GM18517 (cell line): ENCODE measurements at regions not wholly inside any gene's neighbourhood (a gene's known extent, or its start where the extent isn't known, plus 50 kb on each side); places are given as distances from the start of the nearest gene placed in this dataset.

Experiments
- ATAC-seq: cut with Tn5 transposase; IDR thresholded peaks from one replicate; pipeline ENCODE4 v1.9.1; 2021; ENCODE audit warnings: mild to moderate bottlenecking, moderate library complexity; ENCODE audit not compliant: unreplicated experiment

DNA sequence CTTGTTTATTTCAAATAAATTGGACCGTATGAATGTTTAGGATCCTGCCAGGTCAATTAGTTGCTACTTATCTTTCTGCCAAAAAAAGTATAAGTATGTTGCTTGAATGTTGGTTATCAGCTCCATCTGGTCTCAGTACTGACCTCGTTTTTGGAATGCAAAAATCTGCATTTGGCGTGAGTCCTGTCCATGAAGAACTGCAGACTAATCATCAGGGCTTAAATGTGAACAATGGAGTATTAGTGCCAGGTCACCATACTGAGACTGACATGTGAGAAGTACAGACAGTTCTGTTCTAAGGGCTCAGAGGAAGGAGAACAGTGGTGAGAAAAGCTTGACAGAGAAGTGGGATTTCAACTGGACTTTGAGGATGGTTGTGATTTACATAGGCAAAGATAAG is 393.1 kb upstream of the SLC14A2 start:
- ATAC-seq: no peak

DNA sequence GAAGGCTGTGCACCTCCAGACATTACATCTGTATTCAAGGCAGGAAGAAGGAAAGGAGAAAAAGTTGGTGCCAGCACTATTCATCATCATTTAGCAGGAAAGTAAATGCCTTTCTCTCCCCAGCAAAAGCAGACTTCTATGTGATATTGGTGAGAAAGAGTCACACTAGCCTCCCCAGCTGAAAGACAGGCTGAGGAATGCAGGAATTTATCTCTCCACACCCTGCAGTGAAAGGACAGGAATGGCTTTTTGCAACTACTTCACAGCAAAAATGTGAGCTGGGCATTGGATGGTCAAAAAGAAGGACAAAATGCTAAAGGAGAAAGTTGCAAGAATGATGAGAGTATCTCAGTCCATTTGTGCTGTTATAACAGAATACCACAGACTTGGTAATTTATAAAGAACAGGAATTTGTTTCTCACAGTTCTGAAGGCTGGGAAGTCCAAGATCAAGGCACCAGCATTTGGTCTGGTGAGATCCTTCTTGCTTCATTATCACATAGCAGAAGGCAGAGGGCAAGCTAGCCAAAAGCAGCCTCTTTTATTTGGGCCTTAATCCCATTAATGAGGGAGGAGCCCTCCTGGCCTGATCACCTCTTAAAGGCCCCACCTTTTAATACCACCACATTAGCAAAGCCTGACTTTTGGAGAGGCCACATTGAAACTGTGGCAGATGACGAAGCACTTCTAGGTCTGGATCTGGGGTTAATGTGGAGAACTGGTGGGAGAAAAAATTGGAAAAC is 388.1 kb upstream of the SLC14A2 start:
- ATAC-seq: no peak

DNA sequence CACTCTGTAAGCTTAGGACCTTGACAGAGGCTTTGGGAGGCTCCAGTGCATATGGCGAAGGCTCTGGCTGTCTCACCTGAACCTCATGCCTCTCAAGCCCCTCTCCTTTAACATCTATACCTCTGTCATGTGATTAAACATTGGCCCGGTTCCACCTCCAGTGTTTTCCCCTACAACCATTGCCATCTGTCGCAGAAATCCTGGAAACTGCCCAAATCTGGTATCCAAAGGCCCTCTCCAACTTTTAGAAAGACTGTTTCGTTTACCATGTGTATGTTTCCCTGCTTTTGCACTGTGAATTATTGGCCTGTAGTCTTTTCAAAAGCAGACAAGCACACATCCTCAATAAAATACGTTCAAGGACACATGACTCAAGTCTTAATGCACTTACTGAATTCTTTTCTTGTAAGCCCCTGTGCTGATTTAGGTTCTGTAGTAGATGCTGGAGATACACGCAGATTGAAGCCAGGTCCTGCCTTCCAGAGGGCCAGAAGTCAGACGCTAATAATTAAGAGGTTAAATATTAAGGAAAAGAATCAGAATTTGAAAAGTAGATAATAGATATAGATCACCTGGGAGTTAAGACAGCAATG is 386.4 kb upstream of the SLC14A2 start:
- ATAC-seq: no peak

DNA sequence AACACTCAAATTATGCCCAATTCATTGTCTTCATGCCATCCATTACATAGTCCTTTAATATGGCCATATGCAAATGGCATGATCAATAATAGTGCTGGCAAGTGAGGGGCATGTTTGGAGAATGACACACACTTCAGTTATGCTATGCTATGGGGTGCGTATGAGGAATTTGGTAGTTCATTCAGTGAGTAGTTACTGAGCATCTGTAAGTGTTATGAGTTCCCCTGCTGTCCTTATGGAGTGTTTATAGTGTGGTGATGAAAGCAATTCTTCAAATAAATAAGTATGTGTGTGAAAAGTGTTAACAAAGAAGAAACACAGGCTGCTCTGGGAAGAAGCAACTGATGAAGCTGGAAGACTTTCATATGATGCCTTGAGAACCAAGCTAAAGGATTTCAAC is 383.7 kb upstream of the SLC14A2 start:
- ATAC-seq: no peak

DNA sequence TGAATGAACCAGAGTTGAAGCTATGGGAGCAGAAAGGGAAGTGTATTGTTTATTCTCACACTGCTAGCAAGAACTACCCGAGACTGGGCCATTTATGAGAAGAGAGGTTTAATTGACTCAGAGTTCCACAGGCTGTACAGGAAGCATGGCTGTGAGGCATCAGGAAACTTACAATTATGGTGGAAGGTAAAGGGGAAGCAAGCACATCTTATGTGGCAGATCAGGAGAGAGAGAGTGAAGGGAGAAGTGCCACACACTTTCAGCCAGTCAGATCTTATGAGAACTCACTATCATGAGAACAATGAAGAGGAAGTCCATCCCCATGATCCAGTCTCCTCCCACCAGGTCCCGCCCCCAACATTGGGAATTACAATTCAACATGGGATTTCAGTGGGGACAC is 383.2 kb upstream of the SLC14A2 start:
- no peak for ATAC-seq

DNA sequence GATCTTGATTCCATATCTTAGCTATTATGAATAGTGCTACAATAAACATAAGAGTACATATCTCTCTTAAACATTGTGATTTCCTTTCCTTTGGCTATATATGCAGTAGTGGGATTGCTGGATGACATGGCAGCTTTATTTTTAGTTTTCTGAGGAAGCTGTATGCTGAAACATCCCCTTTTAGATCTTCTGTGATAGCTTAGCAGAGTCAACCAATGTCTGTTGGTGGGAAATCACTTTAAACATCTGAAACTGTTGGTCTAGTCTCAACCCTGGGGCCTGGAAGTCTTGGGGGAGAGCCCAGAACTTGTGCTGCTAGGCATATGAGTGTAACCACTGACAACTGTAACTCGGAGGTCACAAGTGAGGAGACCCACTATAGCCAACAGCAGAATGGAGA is 378.6 kb upstream of the SLC14A2 start:
- no peak for ATAC-seq

DNA sequence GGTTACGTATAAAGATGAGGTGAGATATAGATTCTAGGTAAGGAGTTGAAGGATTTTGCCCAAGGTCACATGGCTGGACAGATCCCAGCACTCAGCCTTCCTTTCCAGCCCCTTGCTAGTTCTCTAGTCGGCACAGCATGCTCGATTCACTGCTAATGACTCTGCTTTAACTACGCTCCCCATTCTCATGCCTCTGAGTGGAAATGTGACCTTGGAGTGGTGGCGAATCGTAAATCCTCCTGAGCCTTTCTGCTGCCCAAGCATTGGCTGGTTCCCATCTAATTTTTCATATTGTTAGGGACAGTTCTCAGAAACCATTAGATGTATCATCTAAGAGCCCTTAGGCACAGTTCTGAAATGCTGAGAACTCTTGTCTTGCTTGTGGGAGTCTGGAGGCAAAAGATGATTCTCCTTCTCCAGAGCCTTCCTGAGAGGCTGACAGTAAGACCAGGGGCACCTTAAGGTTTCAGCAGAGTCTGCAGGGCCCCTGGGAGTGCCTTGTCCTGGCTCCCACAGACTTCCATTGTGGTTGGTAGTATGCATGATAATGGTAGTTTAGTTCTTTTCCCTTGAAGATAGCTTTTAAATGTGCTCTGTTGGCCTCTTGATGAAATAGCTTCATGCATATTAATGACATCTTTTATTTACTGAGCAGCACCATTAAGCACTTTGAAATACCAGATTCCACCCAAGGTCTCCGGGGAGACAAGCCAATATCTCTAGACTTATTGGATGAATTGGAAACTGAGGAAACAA is 377.8 kb upstream of the SLC14A2 start:
- ATAC-seq: no peak

DNA sequence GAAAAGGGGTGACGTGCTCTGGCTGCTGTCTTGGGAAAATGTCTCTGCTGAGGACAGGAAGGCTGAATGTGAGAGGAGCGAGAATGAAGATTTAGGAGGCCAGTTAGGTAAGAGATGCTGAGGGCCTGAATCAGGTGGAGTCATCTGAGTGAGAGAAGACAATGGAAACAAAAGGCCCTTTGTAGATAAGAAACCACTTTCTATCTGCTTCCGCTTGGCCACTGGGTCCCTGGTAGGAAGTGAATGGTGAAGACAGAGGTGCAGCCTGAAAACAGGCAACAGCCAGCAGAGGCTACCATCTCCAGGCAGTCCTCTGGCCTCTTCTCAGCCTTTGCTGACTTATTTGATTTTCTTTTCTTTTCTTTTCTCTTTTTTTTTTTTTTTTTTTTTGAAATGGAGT is 374.0 kb upstream of the SLC14A2 start:
- no peak for ATAC-seq

DNA sequence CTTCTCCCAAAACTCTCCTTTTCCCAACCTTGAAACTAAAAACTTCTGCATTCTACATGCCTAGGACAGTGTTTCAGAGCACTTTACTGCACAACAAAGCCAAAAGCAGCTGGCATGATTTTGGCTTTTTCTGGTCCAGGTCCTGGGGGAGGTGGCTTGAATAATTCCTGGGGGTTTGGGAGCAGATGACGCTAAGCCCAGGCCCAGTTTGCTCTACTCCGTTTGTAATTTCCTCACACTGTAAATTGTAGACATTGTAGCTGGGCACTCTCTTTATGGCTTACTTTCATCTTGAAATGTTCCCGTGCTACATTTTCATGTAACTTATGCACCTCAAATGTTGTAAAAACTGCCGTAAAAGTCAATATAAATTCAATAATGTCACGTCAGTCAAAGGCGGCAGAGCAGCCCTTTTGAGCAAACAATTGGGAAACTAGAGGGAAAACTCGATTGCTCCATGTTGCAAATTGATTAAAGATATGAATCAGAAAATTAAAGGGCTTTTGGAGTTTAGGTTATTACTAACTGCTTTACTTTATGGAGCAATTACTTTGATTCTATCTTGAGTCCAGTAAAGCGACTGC is 373.2 kb upstream of the SLC14A2 start:
- ATAC-seq: no peak

DNA sequence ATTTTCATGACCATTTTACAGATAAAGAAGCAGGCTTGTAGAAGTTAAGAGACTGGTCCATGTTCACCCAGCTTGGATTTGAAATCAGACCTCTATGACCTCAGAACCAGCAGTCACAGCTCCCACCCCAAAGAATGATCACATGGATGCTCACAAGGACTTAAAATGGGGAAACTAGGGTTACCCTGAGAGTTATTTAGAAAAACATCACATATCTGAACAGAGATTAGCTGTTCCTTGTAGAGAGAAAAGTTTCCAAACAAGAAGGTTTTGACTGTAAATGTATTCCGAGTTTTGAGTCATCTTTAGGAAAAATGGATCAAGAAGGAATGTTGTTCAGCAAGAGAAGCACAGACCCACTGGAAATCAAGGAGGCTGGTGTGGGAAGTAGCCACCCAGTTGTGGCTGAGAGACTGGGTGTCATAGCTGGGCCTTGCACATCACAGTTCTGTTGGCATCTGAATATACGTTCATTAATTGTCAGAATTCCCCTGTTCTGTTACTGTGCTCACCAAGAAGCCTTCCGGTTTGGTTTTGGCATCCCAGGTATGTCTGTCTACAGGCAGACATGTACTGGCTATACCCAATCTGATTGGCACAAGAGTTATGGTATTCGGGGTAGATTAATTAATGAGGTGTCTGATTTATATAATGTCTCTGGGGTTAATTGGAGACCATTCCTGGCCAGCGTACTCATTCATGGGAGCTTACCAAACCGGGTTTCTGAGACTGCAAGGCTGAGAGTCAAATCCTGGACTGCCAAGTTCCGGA is 371.8 kb upstream of the SLC14A2 start:
- ATAC-seq: no peak

DNA sequence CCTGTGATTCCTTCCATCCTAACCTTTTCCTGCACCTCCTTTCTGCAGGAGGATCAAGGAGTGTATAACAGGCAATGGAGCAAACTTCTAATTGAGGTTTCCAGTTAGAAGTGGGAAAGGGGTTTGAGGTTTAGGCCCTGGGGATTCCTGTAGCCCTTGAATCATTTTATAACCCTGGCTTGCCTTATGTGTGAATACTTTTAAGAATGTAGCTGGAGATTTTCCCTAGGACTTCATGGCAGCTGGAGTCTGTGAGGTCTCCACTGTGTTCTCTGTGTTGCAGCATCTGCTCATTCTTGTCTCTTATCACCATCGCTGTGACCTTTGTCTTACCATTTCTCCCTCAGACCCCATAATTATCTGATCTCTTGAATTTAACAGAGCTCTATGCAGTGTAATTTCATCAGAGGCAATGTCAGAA is 370.2 kb upstream of the SLC14A2 start:
- ATAC-seq: no peak

DNA sequence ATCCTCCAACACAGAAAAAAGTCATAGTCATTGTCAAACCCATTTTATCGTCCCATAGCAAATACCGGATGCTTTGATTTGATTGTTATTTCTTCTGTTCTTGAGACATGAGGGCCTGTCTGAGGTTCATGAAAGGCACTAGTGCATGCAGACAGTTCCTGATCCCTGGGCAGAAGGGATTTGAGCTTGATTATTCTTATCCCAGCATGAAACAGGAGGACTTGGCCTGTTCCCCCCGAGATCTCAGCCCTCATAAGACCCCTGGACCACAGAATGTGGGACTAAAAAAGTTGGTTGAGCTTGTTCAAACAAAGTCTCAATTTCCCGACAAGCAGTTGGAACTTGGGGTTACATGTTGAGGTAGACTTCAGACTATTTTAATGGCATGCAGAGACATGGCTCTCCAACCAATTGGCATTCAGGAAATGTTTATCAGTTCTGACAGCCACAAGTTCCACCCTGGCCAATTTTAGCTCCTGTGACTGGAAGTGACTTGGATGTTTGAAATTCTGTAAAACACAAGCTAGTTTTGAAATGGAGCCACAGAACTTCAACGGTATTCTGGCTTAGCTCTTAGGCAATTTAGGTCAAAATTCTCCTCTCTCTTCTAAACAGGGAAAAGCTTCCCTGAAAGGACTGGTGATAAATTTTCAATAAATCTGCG is 366.9 kb upstream of the SLC14A2 start:
- ATAC-seq: no peak

DNA sequence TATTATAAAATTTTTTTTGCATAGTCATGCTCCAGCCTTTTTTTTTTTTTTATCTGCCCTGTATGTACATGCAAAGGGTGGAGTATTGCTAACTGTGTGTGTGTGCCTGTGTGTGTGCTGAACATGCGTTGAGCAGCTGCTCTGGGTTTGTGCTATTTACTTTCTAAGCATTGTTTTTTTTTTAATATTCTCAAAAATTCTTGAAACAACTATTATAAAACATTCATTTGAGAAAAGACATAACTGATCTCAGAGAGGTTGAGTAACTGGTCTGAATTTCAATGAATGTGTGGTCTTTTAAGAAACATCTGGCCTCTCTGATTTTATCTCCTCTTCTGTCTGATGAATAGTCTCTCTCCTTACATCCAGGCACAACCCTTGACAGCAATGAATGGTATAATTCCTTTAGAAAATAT is 366.0 kb upstream of the SLC14A2 start:
- ATAC-seq: no peak

DNA sequence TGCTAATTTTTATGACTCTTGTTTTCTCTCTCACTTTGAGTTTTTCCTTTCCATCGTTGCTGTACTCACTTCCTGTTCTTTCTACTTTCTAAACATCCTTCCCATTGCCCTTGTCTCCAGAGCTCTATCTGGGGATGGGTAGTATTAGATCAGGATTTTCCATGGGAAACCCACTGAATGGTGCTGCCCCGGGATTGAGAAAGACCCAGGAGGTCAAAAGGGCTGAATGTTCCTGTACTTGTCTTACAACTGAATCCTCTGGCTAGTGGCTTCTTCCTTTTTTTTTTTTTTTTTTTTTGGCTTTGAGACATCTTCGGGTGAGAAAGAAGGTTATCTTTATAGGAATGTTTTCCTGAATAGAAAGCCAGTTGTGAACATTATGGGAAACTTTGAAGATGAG is 364.8 kb upstream of the SLC14A2 start:
- ATAC-seq: no peak

DNA sequence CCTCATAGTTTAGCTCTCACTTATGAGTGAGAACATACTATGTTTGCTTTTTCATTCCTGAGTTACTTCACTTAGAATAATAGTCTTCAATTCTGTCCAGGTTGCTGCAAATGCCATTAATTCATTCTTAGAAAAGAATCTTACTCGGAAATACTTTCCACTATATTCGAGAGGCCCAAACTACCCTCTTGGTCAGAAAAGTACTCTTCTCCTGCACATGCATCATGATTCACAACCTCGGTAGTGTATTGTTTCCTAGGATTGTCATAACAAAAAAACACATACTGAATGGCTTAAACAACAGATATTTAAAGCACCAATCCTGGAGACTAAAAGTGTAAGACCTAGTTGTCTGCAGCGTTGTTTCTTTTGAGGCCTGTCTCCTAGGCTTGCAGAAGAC is 364.0 kb upstream of the SLC14A2 start:
- no peak for ATAC-seq

DNA sequence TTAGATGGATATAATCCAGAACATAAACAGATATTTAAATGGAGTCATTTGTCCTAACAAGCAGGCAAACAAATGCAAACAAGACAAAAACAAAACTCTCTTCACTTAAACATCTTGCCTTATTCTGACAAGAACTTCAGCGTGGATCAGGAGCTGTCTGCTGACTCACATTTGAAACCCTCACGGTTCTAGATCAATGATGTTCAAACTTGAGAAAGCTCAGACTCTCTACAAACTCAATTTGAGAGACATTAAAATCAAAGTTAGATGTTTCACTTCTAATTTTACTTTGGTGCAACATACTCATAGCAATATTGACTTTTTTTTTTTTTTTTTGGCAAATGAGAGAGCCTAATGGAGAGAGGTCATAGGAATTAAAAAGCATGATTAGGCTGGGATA is 362.8 kb upstream of the SLC14A2 start:
- ATAC-seq: no peak

DNA sequence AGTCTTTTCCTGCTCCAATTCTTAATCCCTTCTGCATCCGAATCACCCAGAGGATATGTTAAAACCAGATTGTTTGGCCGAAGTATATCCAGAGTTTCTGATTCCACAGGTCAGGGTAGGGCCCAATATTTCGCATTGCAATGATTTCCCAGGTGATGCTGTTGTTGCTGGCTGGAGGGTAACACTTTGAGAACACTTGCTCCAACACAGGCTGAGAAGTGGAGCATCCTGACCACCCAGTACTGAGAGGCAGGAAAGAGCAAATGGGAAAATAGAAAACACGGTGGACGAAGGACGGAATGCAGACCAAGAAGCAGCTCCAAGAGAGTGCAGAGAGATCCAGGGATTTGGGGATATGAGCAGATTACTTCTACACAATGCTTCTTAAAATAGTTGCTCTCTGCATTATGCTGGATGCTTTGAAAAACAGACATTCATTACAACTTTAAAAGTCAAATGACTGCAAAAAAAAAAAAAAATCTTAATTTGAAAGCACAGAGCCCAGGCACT is 362.2 kb upstream of the SLC14A2 start:
- ATAC-seq: no peak

DNA sequence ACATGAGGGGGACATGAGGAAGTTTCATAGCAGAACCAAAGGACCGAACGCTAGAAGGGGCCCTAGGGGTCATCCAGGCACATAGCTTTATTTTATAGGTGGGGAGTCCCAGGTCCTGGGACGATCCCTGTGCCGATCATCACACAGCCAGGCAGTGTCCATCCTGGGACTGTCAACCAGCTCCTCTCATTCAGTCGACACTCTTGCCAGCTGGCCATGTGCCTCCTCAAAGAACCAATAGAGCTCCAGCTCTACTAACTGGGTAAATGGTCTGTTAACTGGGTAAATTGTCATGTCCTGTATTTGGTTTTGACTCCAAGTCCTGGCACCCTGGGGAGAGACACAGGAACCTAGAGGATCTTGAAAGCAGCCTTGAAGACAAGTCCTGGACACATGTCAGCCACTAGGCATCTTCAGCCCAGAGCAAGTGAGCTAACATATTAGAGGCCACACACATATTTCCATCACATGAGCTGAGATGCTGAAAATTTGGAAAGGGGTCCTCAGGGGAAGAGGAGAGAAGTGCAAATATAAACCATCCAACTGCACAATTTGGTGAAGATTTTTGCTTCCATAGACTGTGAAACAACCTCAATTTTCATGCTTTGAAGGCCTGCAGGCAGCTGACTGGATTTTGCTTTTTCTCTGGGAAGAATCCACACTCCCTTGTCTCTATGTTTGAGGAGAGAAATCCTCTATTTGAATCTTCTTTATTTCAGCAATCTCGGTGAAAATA is 361.1 kb upstream of the SLC14A2 start:
- ATAC-seq: no peak

DNA sequence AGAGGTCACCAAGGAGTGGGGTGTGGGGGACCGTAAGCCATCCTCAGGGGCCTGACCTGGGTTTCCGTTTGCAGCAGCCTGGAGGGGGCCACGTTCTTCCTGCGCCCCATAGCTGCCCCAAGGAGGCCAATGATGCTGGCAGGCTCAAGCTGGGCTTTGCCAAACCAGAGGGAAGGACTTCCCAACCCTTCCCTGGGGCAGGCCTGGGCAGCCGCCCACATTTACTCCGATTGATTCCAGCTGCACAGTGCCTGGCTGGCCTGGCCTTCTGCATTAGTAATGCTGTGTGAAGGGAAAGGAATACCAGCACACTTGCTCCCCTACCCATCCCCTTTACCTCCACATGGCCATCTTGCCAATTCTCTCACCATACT is 360.6 kb upstream of the SLC14A2 start:
- no peak for ATAC-seq
